ENCODE measurements at regions not wholly inside any gene's neighbourhood (a gene's known extent, or its start where the extent isn't known, plus 50 kb on each side); places are given as distances from the start of the nearest gene placed in this dataset.

DNA sequence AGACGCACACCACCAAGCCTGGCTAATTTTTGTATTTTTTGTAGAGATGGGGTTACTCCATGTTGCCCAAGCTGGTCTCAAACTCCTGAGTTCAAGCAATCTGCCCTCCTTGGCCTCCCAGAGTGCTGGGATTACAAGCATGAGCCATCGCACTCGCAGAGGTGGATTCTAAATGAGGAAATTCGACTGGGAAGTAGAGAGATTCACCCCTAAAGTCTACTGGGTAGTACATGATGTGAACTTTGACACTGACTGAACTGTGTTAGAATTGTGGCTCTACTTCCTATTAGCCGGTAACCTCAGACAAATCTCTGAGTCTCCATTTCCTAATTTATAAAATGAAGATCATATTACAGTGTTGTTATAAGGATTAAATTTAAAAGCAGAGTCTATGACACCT is 276.0 kb upstream of the NR5A2 start:
- DNase-seq (ENCODE audit: low spot score in 2 of 2) (no peak), ATAC-seq (no peak)
- Mint-ChIP-seq H3K36me3 (no peaks in the 10 kb centered on the region), H3K27ac (no peak overlapping the region), H3K9me3 (no peaks in the 10 kb centered on the region)

DNA sequence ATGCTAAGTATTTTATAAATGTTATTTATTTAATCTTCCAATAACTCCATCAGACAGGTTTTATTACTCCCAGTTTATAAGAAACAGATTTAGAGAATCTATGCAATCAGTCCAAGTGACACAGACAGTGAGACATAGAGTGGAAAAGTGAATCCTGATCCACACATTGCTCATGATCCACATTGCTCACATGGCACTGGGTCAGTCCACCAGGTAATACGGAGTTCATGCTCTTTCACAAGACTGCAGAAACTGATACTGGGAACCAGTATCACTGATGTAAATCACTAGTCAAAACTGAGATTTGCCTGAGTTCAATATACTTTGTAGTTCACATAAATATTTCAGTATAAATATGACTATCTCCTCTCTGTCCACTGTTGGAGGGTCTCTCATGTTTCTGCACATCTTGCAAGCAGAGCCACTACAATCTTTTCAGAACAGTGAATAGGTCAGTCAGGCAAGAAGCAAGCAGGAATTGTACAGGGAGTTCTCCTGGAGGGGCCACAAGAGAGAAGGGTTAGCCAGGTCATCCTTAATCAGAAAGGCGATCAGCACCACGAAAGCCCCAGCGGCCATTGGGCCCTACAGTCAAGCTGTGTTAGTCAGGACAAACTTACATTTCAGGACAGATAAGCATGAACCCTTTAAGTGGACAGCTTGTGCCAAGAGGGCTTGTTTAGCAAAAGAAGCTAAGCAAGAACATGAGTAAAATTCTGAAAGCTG is 275.4 kb upstream of the NR5A2 start:
- Mint-ChIP-seq H3K9me3 (no peaks in the 10 kb centered on the region), H3K27ac (no peak overlapping the region)

DNA sequence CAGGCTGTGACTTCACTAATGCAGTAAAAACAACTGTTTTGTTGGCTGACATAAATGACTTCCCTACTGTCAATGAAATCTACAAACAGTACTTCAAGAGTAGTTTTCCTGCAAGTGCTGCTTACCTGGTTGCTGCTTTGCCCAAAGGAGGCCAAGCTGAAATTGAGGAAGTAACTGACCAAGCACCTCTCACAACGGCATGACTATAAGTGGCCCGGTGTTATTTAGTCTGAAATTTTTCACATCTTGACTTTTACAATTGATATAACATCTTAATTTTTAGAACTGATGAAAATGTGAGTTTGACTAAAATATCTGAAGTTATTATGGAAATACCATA is 274.9 kb upstream of the NR5A2 start:
- no peak overlapping the region for H3K27ac Mint-ChIP-seq
- no peaks in the 10 kb centered on the region for H3K36me3 Mint-ChIP-seq
- DNase-seq (ENCODE audit: low spot score in 2 of 2) (no peak), ATAC-seq (no peak)
- no peaks in the 10 kb centered on the region for H3K9me3 Mint-ChIP-seq

More for the DNA sequence above, 275.4 kb upstream of the NR5A2 start:
- DNase-seq (ENCODE audit: low spot score in 2 of 2), result no peak
- ATAC-seq, result no peak
- no peaks in the 10 kb centered on the region for H3K36me3 Mint-ChIP-seq

DNA sequence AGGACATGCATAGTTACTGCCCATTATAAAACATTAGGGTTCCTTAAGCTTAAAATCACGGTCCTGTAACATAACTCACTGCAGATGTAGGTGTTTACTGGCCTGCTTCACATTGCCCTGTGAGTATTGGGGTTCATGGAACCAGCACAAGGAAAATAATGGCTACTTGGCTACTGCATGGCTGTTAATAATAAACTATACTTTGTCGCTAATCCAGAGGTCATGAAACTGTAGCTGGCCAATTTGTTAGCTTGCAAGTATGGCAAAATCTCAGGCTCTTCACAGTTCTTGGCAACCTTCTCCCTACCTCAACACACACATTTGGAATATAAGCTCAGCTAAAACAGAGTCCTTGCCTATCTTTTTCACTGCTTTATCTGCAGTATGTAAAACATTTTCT is 274.0 kb upstream of the NR5A2 start:
- ATAC-seq (no peak), DNase-seq (ENCODE audit: low spot score in 2 of 2) (no peak)
- no peaks in the 10 kb centered on the region for H3K9me3 Mint-ChIP-seq
- no peaks in the 10 kb centered on the region for H3K36me3 Mint-ChIP-seq
- no peak overlapping the region for H3K27ac Mint-ChIP-seq

DNA sequence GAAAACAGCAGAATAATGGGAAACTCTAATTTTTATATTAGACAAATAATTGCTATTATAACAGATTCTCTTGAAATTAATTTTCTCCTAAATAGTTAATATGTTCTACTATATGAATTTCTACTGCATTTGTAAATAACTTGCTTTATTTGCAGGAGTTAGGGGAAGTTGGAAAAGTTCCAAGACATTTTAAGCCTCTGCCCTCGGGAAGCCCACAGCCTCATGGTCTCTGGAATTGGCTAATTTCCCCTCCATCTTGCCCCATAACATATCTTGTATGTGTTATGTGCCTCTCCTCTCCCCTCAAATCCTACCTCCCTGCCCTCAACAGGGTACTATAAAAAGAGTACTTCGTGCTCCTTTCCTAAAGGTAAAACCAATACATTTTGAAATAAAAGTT is 271.4 kb upstream of the NR5A2 start:
- ATAC-seq (no peak), DNase-seq (ENCODE audit: low spot score in 2 of 2) (no peak)
- no peaks in the 10 kb centered on the region for H3K9me3 Mint-ChIP-seq
- no peaks in the 10 kb centered on the region for H3K36me3 Mint-ChIP-seq
- no peak overlapping the region for H3K27ac Mint-ChIP-seq

DNA sequence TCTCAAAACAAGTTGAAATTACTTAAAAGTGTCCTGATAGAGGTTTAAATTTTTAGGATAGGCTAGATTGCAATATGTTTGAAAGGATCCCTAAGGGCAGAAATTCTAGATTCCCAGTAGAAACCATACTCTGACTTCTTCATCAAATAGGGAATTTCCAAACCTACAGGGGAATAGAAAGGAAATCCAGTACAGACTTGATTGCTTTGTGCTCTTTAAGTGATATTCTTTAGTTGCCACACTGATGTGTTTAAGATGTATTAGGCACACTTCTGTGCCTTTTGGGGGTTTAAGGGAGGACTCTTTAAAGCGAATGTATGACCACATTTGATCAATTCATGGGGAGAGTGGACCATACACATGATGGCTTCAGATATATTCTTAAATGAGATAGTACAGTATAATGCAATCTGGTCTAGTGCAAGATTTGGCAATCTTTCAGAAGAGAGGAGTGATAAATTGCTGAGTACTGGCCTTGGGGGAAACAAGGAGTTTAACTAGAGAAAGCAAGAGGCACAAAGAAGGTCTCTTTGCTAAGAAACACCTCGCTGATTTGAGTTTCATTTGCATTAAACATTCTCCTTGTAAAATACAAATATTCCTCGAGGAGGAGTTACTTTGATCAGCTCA is 268.8 kb upstream of the NR5A2 start:
- DNase-seq (ENCODE audit: low spot score in 2 of 2) (no peak), ATAC-seq (no peak)
- no peak overlapping the region for H3K27ac Mint-ChIP-seq
- H3K36me3 Mint-ChIP-seq, result no peaks in the 10 kb centered on the region
- H3K9me3 Mint-ChIP-seq, result no peaks in the 10 kb centered on the region

DNA sequence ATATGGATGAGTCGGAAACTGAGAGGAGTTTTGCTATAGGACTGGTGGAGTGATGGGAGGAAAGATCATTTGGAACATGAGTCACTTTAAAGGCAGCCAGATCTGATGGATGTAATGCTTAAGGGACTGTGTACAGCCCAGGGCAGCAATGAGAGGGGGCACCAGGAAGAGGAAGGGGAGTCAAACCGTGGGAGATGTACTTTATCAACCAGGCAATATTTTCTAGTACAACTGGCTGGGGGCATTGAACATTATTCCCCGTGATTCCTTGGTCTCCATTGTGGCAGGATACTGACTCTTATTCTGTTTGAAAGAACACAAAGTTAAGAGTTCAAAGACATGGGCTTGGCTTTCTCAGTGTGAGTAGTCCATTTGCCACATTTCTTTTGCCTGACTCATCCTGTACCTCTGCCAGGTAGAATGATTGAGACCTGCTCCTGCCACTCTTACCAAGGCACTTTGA is 268.2 kb upstream of the NR5A2 start:
- Mint-ChIP-seq H3K27ac (no peak overlapping the region), H3K9me3 (no peaks in the 10 kb centered on the region), H3K36me3 (no peaks in the 10 kb centered on the region)
- DNase-seq (ENCODE audit: low spot score in 2 of 2) (no peak), ATAC-seq (no peak)

DNA sequence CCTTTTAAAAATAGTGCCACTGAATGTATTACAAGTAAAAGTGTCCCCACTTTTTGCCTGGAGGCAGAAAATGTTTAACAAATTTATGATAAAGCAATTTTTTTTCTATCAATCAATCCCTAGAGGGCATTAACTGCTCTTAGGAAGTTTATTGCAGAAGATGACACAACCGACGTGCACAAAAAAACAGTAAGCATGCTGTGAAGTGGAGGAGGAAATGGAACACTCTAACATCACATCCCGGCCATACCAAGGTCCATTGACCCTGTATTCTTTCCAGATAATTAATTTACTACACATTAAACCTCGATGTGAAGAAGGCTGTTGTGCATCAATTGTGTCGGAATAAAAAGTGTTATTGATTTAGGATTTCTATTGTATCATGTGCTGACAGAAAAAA is 264.9 kb upstream of the NR5A2 start:
- ATAC-seq, result no peak

DNA sequence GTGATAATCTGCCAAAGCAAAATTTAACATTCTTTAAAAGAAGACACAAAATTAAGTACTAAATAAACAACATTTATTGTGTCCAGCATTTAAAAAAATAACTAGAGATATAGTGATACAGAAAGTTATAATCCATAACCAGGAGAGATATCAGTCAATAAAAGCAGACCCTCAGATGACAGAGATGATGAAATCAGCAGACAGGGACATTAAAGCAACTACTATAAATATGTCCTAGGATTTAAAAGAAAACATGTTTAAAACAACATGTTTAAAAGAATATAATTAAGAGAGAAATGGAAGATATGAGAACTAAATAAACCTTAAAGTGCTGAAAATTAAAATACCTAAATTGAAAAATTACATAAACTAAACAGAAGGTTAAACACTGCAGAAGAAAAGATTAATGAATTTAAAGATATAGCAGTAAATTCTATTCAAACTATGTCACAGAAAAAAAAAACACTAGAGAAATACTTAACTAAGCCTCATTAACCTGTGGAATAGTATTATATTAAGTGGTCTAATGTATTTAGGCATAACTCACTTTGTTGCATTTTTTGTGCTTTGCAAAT is 261.2 kb upstream of the NR5A2 start:
- peaks cover 0 to 4% of the 10 kb centered on the region in 2 donors for H3K36me3 Mint-ChIP-seq
- DNase-seq (ENCODE audit: low spot score in 2 of 2) (no peak), ATAC-seq (no peak)
- H3K9me3 Mint-ChIP-seq, result peaks cover 9 to 11% of the 10 kb centered on the region in 2 donors
- H3K27ac Mint-ChIP-seq, result no peak overlapping the region

More for the DNA sequence above, 264.9 kb upstream of the NR5A2 start:
- no peak for DNase-seq (ENCODE audit: low spot score in 2 of 2)
- Mint-ChIP-seq H3K27ac (no peak overlapping the region), H3K9me3 (peaks cover 9 to 11% of the 10 kb centered on the region in 2 donors), H3K36me3 (peaks cover 0 to 4% of the 10 kb centered on the region in 2 donors)

DNA sequence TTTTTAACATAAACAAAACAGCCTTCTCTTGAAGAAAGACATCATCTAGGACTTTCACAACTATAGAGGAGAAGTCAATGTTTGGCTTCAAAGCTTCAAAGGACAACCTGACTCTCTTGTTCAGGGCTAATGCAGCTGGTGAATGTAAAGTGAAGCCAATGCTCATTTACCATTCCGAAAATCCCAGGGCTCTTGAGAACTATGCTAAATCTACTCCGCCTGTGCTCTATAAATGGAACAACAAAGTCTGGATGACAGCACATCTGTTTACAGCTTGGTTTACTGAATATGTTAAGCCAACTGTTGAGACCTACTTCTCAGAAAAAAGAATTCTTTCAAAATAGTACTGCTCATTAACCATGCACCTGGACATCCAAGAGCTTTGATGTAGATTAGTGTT is 259.8 kb upstream of the NR5A2 start:
- peaks cover 0 to 4% of the 10 kb centered on the region in 2 donors for H3K36me3 Mint-ChIP-seq
- peaks cover 9 to 11% of the 10 kb centered on the region in 2 donors for H3K9me3 Mint-ChIP-seq
- no peak for ATAC-seq
- H3K27ac Mint-ChIP-seq, result no peak overlapping the region
- no peak for DNase-seq (ENCODE audit: low spot score in 2 of 2)

DNA sequence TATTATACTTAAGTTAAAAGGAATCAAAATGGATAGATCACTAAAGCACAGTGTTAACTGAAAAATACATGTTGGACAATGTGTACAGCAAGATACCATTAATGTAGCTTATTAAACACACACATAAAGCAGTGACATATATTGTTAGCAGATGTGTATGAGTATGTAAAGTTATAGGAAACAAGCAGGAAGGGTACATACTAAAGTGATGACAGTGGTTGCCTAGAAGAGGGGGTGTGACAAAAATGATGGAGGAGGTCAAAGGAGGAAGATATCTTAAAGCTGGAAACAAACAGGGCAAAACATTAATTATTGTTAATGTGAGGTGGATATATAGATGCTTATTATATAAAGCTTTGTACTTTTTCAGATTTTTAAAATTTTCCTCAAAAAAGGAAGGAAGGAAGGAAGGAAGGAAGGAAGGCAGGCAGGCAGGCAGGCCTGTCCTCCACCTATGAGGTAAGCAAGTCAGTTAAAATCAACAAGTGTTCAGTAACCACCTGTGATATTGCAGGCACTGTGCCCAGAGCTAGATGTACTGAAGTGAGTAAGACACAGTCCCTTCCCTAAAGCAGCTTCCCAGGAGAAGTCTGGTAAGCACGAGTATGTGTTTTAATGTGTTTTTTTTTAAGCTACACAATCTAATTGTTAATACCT is 252.9 kb upstream of the NR5A2 start:
- H3K36me3 Mint-ChIP-seq, result no peaks in the 10 kb centered on the region
- DNase-seq (ENCODE audit: low spot score in 2 of 2), result no peak
- no peaks in the 10 kb centered on the region for H3K9me3 Mint-ChIP-seq
- H3K27ac Mint-ChIP-seq, result no peak overlapping the region
- ATAC-seq, result no peak

DNA sequence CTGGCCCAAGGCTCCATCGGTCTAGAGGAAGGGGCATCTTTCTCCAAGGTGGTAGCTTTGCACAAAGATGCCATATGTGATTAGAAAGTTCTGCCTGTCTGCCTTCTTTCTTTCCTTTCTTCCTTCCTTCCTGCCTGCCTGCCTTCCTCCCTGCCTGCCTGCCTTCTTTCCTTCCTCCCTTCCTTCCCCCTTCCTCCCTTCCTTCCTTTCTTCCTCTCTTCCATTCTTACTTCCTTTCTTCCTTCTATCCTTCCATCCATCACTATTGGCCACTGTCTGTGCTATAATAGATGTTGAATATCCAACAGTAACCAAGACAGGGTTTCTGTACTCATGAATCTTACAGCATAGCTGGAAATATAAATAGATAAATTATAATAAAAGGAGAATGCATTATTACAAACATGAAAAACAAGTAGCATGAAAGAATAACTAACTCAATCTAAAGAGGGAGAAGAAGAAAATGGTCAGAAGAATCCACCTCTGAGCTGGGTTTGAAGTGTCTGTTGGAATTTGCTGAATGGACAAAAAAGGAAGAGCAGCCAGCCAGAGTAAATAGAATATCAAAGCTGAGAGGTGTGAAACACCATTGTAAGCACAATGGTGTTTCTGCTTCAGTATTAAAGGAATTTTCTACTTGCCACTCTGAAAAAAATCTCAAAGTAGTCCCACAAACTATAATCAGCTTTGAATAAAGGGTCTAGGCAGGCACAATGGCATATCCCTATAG is 250.6 kb upstream of the NR5A2 start:
- DNase-seq (ENCODE audit: low spot score in 2 of 2) (no peak), ATAC-seq (no peak)
- no peak overlapping the region for H3K27ac Mint-ChIP-seq
- no peaks in the 10 kb centered on the region for H3K36me3 Mint-ChIP-seq
- H3K9me3 Mint-ChIP-seq, result no peaks in the 10 kb centered on the region

DNA sequence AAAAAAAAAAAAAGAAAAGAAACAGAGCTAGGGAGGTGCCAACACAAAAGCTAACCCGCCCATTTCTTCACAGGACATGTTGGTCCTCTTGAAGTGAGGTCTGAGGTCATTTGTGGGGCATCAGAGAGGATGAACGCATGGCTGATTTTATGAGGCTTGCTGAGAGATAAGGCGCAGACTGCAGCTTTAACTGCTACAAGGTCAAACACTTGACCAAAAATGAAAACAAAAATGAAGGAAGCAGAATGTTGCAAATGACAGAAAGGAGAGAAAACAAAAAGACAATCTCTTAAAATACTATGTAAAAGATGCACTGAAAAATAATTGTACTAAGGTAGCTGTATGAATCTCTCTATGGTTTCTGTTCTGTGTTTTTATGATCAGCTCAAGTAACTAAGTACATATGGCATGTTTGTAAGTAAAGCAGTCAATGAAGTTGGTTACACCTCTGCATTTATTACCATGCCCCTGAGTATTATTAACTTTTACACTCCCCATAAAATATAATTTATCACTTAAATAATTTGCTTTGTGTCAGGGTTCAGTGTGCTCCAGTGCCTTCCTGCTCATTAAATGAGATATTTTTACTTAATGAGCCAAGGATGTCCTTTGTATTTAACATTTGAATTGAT is 249.1 kb upstream of the NR5A2 start:
- Mint-ChIP-seq H3K27ac (no peak overlapping the region), H3K9me3 (no peaks in the 10 kb centered on the region), H3K36me3 (no peaks in the 10 kb centered on the region)
- no peak for DNase-seq (ENCODE audit: low spot score in 2 of 2)
- no peak for ATAC-seq

DNA sequence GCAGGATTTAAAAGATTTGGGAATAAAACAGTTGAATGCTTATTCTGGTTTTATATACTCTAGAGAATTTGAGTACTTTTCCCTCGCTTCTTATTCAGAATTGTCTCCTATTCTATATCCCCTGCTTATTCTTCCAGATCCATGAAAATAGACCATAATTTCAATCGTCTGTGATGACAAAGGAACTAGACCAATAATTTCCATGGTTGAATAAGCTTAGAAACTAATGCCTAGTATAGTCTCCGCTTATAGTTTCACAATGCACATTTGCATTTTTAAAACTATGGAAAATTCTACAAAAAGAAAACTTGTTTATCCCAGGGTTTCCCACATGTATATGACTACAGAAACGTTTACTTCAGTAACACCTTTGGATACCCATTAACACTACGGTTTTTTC is 247.4 kb upstream of the NR5A2 start:
- no peaks in the 10 kb centered on the region for H3K36me3 Mint-ChIP-seq
- no peaks in the 10 kb centered on the region for H3K9me3 Mint-ChIP-seq
- ATAC-seq (no peak), DNase-seq (ENCODE audit: low spot score in 2 of 2) (no peak)
- H3K27ac Mint-ChIP-seq, result no peak overlapping the region

DNA sequence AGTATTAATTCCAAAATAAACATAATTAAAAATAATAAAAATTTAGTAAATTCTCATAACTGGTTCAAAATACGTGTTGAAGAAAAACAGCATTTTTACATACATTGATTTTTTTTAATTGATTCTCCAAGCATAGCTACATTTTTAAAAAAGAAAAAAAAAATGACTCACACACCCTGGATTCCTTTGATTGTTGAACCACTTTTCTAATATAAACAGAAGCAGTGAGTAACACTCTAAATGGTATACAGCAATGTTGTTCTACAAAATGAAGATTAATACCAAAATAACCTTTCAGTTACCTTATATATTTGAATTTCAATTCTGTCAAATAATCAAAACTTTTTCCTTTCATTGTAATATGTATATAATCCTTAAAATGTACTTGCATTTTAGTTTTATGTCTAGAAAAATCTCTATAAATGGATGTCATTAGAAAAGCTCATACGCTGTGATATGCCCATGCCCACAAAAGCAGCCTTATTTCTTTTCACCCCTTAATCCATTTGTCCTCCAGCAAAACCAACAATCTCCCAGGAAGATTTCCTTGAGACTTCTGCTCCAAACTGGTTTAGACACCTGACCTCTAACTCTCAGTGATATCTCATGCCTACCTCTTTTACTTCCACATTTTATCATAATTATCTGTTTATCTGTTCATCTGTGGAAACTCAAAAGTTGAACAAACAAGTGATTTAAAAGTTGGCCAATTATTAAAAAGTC is 246.4 kb upstream of the NR5A2 start:
- Mint-ChIP-seq H3K9me3 (no peaks in the 10 kb centered on the region), H3K36me3 (no peaks in the 10 kb centered on the region), H3K27ac (no peak overlapping the region)
- ATAC-seq (no peak), DNase-seq (ENCODE audit: low spot score in 2 of 2) (no peak)

Measured in activated naive CD4-positive, alpha-beta T cell treated with anti-CD3 and anti-CD28 coated beads, Interleukin-2, amount 50 U/mL, for 72 hours (primary cell).